Stomach (tissue), 8 donors: ENCODE measurements at regions not wholly inside any gene's neighbourhood (a gene's known extent, or its start where the extent isn't known, plus 50 kb on each side); places are given as distances from the start of the nearest gene placed in this dataset.

Source experiments
- DNase-seq, 2 donors: peaks; one replicate each; pipeline versions ENCODE4 v3.0.0 to v3.0.0-alpha.2; 2013 to 2019
- H3K27ac ChIP-seq, 5 donors: fragments of 200-600 bp in 4 of 5; sonication (generic) in 4 of 5; one replicate each; pipeline ENCODE4 v1.5.1; 2013 to 2019; ENCODE audit warnings: mild to moderate bottlenecking in 1 of 5, moderate library complexity in 1 of 5
- H3K27me3 ChIP-seq, 3 donors: fragments of 200-600 bp; sonication (generic); one replicate each; pipeline ENCODE4 v1.5.1; 2017 to 2019; ENCODE audit warnings: mixed run types in 1 of 3
- H3K36me3 ChIP-seq, 4 donors: fragments of 200-600 bp; sonication (generic); 1 replicate in 3 of 4; 2 replicates in 1 of 4; pipeline ENCODE4 v1.5.1; 2016 to 2019
- H3K4me1 ChIP-seq, 4 donors: fragments of 200-600 bp; sonication (generic); one replicate each; pipeline ENCODE4 v1.5.1; 2016 to 2019
- H3K4me3 ChIP-seq, 4 donors: fragments of 200-600 bp; sonication (generic) in 3 of 4; one replicate each; pipeline ENCODE4 v1.5.1; 2016 to 2019; ENCODE audit warnings: mild to moderate bottlenecking in 1 of 4
- H3K9me3 ChIP-seq, 4 donors: fragments of 200-600 bp; sonication (generic); one replicate each; pipeline ENCODE4 v1.5.1; 2016 to 2019
- CTCF ChIP-seq, 7 experiments: fragments of 450-650 bp in 4 of 7; fragments of 200-600 bp in 3 of 7; sonication (generic) in 3 of 7; IDR thresholded peaks; one replicate each; pipeline ENCODE4 v1.5.1; 2016 to 2019; ENCODE audit warnings: antibody characterized with exemption in 7 of 7, control low read depth in 2 of 7, mild to moderate bottlenecking in 1 of 7
- EP300 ChIP-seq: sonication (generic); formaldehyde crosslinking; IDR thresholded peaks from one replicate; pipeline ENCODE4 v1.6.1; 2017; ENCODE audit warnings: antibody characterized with exemption
- POLR2A ChIP-seq, 4 donors: fragments of 450-650 bp; IDR thresholded peaks; one replicate each; pipeline ENCODE4 v1.6.1; 2016; ENCODE audit warnings: antibody characterized with exemption in 4 of 4, control low read depth in 2 of 4, mild to moderate bottlenecking in 1 of 4, moderate library complexity in 1 of 4
- POLR2AphosphoS5 ChIP-seq, 3 donors: sonication (generic); formaldehyde crosslinking; IDR thresholded peaks; one replicate each; pipeline ENCODE4 v1.6.1; 2016; ENCODE audit warnings: antibody characterized with exemption in 3 of 3
- WGBS, 5 donors: extraction: QIAGEN DNeasy Blood & Tissue Kit in 3 of 5; methylation state at CpG; one replicate each; pipeline versions ENCODE4 v1.1.5 to v1.1.7; 2013 to 2018; 5-methylcytosine and 5-hydroxymethylcytosine counted together
- intact Hi-C: fragments of 100-400 bp; cut with DNase I; formaldehyde crosslinking; loops from one replicate; pipeline ENCODE4 v1.15.1; 2023; ENCODE audit warnings: low total_unique reads
- donor health status: healthy with polysubstance abuse.
- donor health status: Bipolar disorder and iron deficiency.
- donor health status: healthy.

DNA sequence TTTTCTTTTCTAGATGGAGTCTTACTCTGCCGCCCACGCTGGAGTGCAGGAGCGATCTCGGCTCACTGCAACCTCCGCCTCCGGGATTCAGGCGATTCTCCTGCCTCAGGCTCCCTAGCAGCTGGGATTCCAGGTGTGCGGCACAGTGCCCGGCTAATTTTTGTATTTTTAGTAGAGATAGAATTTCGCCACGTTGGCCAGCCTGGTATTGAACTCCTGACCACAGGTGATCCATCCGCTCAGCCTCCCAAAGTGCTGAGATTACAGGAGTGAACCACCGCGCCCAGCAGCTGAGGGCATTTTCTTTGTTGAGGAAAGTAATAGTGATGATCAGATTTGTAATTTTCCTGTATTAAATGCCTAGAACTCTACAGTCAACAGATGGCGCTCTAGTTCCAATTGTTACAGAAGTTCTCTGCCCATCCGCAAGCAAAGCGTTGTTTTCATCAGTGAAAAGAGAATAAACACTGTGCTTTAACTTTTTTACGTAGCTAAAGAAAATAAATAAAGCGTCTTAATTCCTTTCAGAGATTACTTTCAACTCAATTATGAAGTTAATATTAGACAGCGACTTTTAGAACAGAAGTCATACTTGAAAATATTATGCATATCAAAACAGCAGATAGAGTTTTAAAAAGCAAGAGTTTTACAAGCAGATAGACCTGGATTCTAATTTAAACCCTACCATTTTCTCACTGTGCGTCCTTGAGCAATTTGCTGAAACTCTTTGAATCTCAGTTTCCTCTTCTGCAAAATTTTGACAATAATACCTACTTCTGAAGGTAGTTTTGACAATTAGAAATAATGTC lies 335.1 kb downstream of the DUSP6 start:
- Histone ChIP-seq H3K27me3 (no peaks in the 10 kb centered on the region), H3K9me3 (no peaks in the 10 kb centered on the region), H3K4me3 (peak overlapping the region in 1 of 4 donors; percentile 5), H3K36me3 (no peaks in the 10 kb centered on the region), H3K27ac (no peak overlapping the region), H3K4me1 (peaks cover 0 to 20% (median 13%) of the 10 kb centered on the region in 4 donors)
- DNase-seq = peak in 1 of 2 donors; percentile 89
- intact Hi-C loops = loop anchor here (10.0 kb wide), 1 partner anchor 508 kb away; the partner anchor contains the start of genes GALNT4 and POC1B
- 11 to 16% (median 14%) methylated on average over 21 of the region's 21 CpGs for WGBS, 5 donors
- TF ChIP-seq CTCF (IDR thresholded peaks at IDR 0.05) (peak in 5 of 7 experiments; percentile 12 to 77 (median 69)), EP300 (no peak)

- H3K4me1 ChIP-seq = peaks cover 0 to 20% (median 13%) of the 10 kb centered on the region in 4 donors
- no peaks in the 10 kb centered on the region for H3K9me3 ChIP-seq
- 82 to 93% (median 88%) methylated on average over 1 of the region's 1 CpG for WGBS, 5 donors
- H3K4me3 ChIP-seq = no peak overlapping the region
- no peaks in the 10 kb centered on the region for H3K36me3 ChIP-seq
- TF ChIP-seq CTCF (IDR thresholded peaks at IDR 0.05) (no peak), POLR2A (IDR thresholded peaks at IDR 0.05) (no peak), EP300 (no peak), POLR2AphosphoS5 (IDR thresholded peaks at IDR 0.05) (no peak)
- H3K27me3 ChIP-seq = no peaks in the 10 kb centered on the region
- no peak overlapping the region for H3K27ac ChIP-seq
- intact Hi-C loops = loop anchor here (10.0 kb wide), 1 partner anchor 509 kb away; the partner anchor contains the start of genes GALNT4 and POC1B
- DNase-seq = no peak
Measured at GRCh38 chr12:89015419-89015818, 336.9 kb downstream of the DUSP6 start.

DNA sequence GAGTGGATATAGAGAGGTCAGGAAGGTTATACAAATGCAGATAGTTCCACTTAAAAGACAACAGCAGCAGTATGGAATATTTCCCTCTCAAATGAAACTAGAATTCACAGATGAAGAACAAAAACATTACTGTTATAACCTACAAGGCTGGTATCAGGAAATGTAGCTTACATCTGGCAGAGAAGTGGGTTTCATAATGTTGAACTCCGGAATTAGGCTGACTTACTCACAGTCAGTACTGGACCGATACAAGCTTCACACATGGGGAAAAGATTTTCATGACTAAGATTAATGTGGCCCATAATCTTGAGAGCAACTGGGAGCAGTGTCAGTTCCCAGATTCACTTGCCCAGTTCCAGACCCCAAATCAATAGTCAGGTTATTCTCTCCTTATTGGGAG lies 353.9 kb downstream of the DUSP6 start:
- H3K4me3 ChIP-seq = no peak overlapping the region
- TF ChIP-seq POLR2AphosphoS5 (IDR thresholded peaks at IDR 0.05) (no peak), EP300 (no peak), CTCF (IDR thresholded peaks at IDR 0.05) (no peak), POLR2A (IDR thresholded peaks at IDR 0.05) (no peak)
- no peaks in the 10 kb centered on the region for H3K27me3 ChIP-seq
- H3K4me1 ChIP-seq = peaks cover 0 to 6% (median 0%) of the 10 kb centered on the region in 4 donors
- no peaks in the 10 kb centered on the region for H3K36me3 ChIP-seq
- intact Hi-C loops = loop anchor here (10.0 kb wide), 1 partner anchor 844 kb away; no protein-coding TSS in a partner anchor
- H3K27ac ChIP-seq = no peak overlapping the region
- 65 to 74% (median 66%) methylated on average over 2 of the region's 2 CpGs for WGBS, 5 donors
- no peak for DNase-seq
- no peaks in the 10 kb centered on the region for H3K9me3 ChIP-seq

DNA sequence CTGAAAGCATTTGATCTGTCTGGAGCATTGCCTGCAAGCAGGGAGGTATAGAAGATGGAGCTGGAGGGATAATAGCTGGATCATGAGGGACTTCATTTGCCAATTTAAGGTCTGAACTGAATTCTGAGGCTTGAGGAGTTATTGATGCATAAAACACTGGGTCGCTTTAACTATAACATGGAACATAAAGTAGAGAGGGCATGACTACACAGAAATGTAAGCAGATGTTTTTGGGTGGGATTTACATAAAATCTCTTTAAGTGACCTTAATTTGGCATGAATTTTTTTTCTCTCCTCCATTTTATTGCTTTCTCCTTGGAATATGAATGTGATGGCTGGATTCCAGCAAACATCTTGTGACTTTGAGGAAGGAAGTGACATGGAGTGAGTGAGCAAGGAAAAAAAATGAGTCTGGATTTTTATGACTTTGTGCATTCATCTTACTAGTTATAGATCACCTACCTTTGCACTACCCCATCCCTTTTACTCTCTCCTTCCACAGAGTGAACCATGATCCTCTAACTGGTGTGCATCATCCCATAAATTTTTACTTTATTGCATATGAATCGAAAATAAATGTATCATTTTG lies 356.0 kb downstream of the DUSP6 start:
- no peak overlapping the region for H3K4me3 ChIP-seq
- H3K27ac ChIP-seq = no peak overlapping the region
- WGBS, 5 donors = 82 to 97% (median 94%) methylated on average over 2 of the region's 2 CpGs
- no peaks in the 10 kb centered on the region for H3K9me3 ChIP-seq
- TF ChIP-seq EP300 (no peak), POLR2A (IDR thresholded peaks at IDR 0.05) (no peak), POLR2AphosphoS5 (IDR thresholded peaks at IDR 0.05) (no peak), CTCF (IDR thresholded peaks at IDR 0.05) (no peak)
- no peaks in the 10 kb centered on the region for H3K27me3 ChIP-seq
- intact Hi-C loops = loop anchor here (10.0 kb wide), 1 partner anchor 841 kb away; no protein-coding TSS in a partner anchor
- peaks cover 0 to 11% (median 0%) of the 10 kb centered on the region in 4 donors for H3K4me1 ChIP-seq
- no peak for DNase-seq
- H3K36me3 ChIP-seq = no peaks in the 10 kb centered on the region
